Colonic mucosa (tissue), 4 donors: ENCODE measurements at regions not wholly inside any gene's neighbourhood (a gene's known extent, or its start where the extent isn't known, plus 50 kb on each side); places are given as distances from the start of the nearest gene placed in this dataset.

Experiments
- DNase-seq: peaks from one replicate; pipeline ENCODE4 v3.0.0-alpha.2; 2020
- H3K27ac ChIP-seq: fragments of 200-600 bp; one replicate; pipeline ENCODE4 v1.8.0; 2021
- H3K27me3 ChIP-seq: fragments of 200-600 bp; one replicate; pipeline ENCODE4 v1.8.0; 2021
- H3K36me3 ChIP-seq: fragments of 200-600 bp; one replicate; pipeline ENCODE4 v1.8.0; 2021
- H3K4me1 ChIP-seq: fragments of 200-600 bp; one replicate; pipeline ENCODE4 v1.8.0; 2021; ENCODE audit warnings: mild to moderate bottlenecking
- H3K4me3 ChIP-seq: fragments of 200-600 bp; one replicate; pipeline ENCODE4 v1.8.0; 2021
- H3K9ac ChIP-seq, 2 donors: one replicate each; pipeline ENCODE4 v1.7.0; 2013; ENCODE audit warnings: control low read depth in 2 of 2, low read depth in 2 of 2, low read length in 2 of 2
- H3K9me3 ChIP-seq: fragments of 200-600 bp; one replicate; pipeline ENCODE4 v1.8.0; 2021
- CTCF ChIP-seq: fragments of 200-600 bp; IDR thresholded peaks from one replicate; pipeline ENCODE4 v1.8.0; 2022; ENCODE audit warnings: antibody characterized with exemption, mild to moderate bottlenecking
- intact Hi-C: fragments of 100-400 bp; cut with DNase I; formaldehyde crosslinking; loops from one replicate; pipeline ENCODE4 v1.14.1; 2022
- donor health status: healthy.
- donor health status: DM: no; HTN: no; CAD: no.
- donor health status: DM: no; HTN: no; CAD: no.

GRCh38 chr5:125874057-125874456 lies 549.2 kb upstream of the GRAMD2B start:
- no peak for TF ChIP-seq CTCF
- H3K36me3 ChIP-seq = no peaks in the 10 kb centered on the region
- intact Hi-C loops = no loop called here
- DNase-seq = no peak
- H3K4me1 ChIP-seq = no peaks in the 10 kb centered on the region
- H3K9ac ChIP-seq = no peak overlapping the region
- no peaks in the 10 kb centered on the region for H3K27me3 ChIP-seq
- no peak overlapping the region for H3K4me3 ChIP-seq
- no peak overlapping the region for H3K27ac ChIP-seq
- H3K9me3 ChIP-seq = no peaks in the 10 kb centered on the region

- Histone ChIP-seq H3K36me3 (no peaks in the 10 kb centered on the region), H3K27me3 (no peaks in the 10 kb centered on the region), H3K4me3 (no peak overlapping the region), H3K27ac (no peak overlapping the region), H3K9ac (no peak overlapping the region), H3K9me3 (no peaks in the 10 kb centered on the region), H3K4me1 (no peaks in the 10 kb centered on the region)
- intact Hi-C loops = no loop called here
- no peak for DNase-seq
- TF ChIP-seq CTCF = no peak
Observed at GRCh38 chr5:125874717-125875116, 548.5 kb upstream of the GRAMD2B start.

- Histone ChIP-seq H3K4me3 (no peak overlapping the region), H3K4me1 (no peaks in the 10 kb centered on the region), H3K9ac (no peak overlapping the region), H3K36me3 (no peaks in the 10 kb centered on the region), H3K9me3 (no peaks in the 10 kb centered on the region), H3K27me3 (no peaks in the 10 kb centered on the region), H3K27ac (no peak overlapping the region)
- no peak for DNase-seq
- intact Hi-C loops = no loop called here
- no peak for TF ChIP-seq CTCF
Observed at GRCh38 chr5:125877248-125877647, 546.0 kb upstream of the GRAMD2B start.

DNA sequence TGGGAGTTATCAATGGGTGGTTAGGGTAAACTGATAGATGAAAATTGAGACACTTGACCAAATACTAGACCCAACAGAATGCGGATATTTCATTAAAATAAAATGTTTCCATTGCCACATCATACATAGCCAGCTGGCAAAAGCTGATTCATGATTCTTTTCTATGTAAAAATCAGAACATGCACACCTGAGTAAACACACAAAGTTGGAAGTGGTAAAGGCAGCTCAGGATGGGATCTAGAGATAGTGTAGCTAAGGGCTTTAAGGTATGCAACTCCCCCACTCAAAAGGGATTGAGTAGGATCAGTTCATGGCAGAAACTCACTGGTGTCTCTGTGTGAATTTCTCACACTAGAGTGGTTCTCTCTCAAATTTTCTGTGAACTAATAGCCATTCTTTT lies 541.1 kb upstream of the GRAMD2B start:
- TF ChIP-seq CTCF = no peak
- H3K9ac ChIP-seq = no peak overlapping the region
- H3K36me3 ChIP-seq = no peaks in the 10 kb centered on the region
- no peak overlapping the region for H3K4me3 ChIP-seq
- no peaks in the 10 kb centered on the region for H3K9me3 ChIP-seq
- intact Hi-C loops = no loop called here
- no peaks in the 10 kb centered on the region for H3K27me3 ChIP-seq
- H3K4me1 ChIP-seq = no peaks in the 10 kb centered on the region
- DNase-seq = no peak
- no peak overlapping the region for H3K27ac ChIP-seq

DNA sequence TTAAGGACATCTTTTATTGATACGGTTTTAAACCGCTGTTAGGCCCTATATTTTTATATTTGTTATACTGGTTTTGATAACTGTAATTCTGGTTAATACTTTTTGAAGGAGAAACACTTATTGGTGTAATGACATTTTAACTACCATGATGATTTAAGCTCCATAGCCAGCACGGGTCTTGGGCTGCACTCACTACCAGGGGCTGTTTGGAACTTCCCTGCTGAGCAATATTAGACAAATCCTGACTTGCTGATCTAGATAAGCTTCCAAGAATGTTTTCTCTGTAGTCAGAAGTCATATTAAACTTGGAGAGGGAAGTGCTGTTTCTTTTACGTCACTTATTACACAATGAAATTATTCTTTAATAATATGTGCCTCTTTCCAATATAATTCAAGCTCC lies 540.0 kb upstream of the GRAMD2B start:
- intact Hi-C loops = no loop called here
- no peak for TF ChIP-seq CTCF
- Histone ChIP-seq H3K9ac (no peak overlapping the region), H3K36me3 (no peaks in the 10 kb centered on the region), H3K27me3 (no peaks in the 10 kb centered on the region), H3K4me1 (no peaks in the 10 kb centered on the region), H3K27ac (no peak overlapping the region), H3K4me3 (no peak overlapping the region), H3K9me3 (no peaks in the 10 kb centered on the region)
- DNase-seq = no peak

DNA sequence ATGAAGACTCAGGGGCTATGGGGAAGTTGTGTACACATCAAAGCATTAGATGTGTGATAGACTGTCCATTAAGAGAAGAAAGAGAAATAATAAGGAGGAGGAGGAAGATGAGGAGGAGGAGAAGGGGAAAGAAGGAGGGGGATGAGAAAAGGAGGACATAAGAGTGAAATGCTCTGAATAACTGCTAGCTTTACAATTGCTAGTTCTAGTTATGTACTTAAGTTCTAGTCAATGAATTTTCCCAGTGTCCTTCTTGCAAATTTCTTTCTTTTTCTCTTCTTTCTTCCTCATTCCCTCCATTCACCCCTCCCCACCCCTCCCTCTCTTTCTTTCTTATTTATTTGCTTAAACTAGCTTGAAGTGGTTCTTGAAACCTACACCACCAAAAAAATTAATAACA lies 534.9 kb upstream of the GRAMD2B start:
- no peaks in the 10 kb centered on the region for H3K9me3 ChIP-seq
- H3K36me3 ChIP-seq = no peaks in the 10 kb centered on the region
- TF ChIP-seq CTCF = no peak
- no peaks in the 10 kb centered on the region for H3K4me1 ChIP-seq
- no peak overlapping the region for H3K4me3 ChIP-seq
- H3K27me3 ChIP-seq = no peaks in the 10 kb centered on the region
- intact Hi-C loops = no loop called here
- no peak overlapping the region for H3K27ac ChIP-seq
- no peak overlapping the region for H3K9ac ChIP-seq
- DNase-seq = no peak
